GM10266 (cell line): ENCODE measurements at regions not wholly inside any gene's neighbourhood (a gene's known extent, or its start where the extent isn't known, plus 50 kb on each side); places are given as distances from the start of the nearest gene placed in this dataset.
"Not testable (repeated sequence)": the region's sequence is repeated elsewhere in the genome, so short reads cannot be mapped to it uniquely, and the experiment has no call there.

Experiments used
- DNase-seq: peaks from one replicate; pipeline ENCODE4 v3.0.0; 2012; ENCODE audit errors: extremely low spot score
- TF ChIP-seq, protein P1 (sequence below): IDR thresholded peaks from 2 replicates; pipeline ENCODE4 v1.5.1; 2012; ENCODE audit warnings: mild to moderate bottlenecking, low read depth; ENCODE audit not compliant: control insufficient read depth, insufficient read depth; ENCODE audit errors: missing control alignments

DNA sequence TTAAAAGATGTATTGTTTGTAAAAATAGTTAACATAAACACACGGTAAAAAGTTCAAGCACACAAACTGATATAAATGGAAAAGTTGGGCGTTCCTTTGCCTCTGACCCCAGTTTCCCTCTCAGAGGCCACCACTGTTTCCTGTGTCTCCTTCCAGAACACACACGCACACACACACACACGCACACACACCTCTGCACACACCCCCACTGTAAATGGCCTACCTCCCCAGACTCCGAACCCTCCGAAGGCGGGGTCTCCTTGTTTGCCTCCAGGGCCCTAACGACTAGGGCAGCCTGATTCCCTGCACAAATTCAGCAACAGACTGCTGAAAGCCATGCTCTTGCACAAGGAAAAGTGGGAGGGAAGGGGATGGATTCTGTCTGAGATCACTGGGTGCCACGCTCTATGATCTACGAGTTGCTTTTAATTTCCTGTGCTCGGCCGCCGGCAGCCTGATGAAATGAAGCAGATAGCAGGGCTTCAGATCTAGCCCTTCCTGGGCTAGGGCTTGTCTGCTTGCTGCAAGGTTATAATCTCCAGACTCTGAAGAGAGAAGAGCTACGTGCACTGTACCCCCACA is 184.0 kb upstream of the IL12B start:
- TF ChIP-seq, protein P1, sequence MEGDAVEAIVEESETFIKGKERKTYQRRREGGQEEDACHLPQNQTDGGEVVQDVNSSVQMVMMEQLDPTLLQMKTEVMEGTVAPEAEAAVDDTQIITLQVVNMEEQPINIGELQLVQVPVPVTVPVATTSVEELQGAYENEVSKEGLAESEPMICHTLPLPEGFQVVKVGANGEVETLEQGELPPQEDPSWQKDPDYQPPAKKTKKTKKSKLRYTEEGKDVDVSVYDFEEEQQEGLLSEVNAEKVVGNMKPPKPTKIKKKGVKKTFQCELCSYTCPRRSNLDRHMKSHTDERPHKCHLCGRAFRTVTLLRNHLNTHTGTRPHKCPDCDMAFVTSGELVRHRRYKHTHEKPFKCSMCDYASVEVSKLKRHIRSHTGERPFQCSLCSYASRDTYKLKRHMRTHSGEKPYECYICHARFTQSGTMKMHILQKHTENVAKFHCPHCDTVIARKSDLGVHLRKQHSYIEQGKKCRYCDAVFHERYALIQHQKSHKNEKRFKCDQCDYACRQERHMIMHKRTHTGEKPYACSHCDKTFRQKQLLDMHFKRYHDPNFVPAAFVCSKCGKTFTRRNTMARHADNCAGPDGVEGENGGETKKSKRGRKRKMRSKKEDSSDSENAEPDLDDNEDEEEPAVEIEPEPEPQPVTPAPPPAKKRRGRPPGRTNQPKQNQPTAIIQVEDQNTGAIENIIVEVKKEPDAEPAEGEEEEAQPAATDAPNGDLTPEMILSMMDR = no peak
- no peak for DNase-seq

DNA sequence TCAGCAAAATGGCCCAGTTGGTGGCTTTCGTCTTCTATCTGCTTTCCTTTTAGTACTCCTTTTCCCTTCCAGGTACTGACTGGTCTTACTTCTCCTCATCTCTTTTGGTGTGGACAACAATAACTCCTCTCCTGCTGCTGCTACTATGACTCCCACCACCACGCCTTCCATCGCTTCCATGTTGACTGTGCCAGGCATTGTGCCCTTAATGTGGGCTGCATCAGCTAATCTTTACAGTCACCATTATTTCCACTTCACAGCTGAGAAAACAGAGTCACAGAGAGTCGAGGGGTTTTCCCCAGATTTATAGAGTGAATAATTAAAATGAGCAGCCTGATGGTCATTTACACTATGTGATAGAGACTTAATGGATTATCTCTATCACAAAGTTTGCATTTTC is 184.9 kb upstream of the IL12B start:
- DNase-seq = no peak
- TF ChIP-seq, protein P1 = no peak

DNA sequence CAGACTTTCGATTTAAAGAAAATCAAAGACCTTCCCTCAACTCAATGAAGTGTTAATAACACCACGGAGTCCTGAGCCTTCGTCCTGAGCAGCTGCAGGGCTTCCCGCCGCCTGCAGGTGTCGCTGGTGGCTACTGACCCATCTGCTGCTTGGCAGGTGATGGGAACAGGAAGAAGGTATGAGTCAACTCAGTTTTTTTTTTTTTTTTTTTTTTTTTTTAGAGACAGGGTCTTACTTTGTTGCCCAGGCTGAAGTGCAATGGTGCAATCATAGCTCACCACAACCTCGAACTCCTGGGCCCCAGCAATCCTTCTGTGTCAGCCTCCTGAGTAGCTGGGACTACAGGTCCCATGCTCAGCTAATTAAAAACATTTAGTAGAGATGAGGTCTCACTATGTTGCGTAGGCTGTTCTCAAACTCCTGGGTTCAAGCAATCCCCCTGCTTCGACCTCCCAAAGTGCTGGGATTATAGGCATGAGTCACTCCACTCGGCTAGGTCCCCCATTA is 185.7 kb upstream of the IL12B start:
- peak; percentile 66 for DNase-seq
- TF ChIP-seq, protein P1 = peak; percentile 84

DNA sequence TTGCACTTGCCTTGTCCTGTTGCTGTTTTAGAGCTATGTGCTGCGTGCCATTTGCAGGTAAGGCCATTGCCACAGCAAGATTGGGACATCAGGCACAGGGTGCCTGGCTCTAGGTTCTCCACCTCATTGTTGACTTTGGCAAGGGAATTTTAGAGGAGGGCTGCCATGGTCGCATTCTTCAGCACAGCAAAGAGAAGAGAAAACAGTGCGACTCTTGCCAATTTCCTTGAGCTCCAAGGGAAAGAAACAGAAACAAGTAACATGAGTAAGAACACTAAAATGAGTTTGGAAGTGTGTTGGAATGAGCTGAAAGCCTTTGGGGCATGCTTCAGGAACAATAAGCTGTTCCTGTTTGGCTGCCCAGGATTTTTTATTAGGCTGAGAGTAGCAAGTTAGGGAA is 188.1 kb upstream of the IL12B start:
- no peak for DNase-seq
- TF ChIP-seq, protein P1 = no peak

DNA sequence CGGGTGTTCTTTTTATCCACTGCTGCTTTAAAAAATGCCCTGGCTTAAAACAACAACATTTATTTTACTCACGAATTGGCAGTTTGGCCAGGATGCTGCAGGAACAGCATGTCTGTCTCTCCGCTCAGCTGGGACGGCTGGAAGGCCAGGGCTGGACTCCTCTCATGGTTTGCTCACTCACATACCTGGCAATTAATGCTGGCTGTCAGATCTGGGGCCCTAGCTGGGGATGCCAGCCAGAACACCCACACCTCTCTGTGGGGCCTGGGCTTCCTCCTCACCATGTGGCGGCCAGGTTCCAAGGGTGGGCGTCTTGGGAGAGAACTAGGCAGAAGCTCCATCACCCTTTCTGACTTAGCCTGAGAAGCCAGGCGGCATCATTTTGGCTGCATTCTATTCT is 189.1 kb upstream of the IL12B start:
- TF ChIP-seq, protein P1 = no peak
- no peak for DNase-seq

DNA sequence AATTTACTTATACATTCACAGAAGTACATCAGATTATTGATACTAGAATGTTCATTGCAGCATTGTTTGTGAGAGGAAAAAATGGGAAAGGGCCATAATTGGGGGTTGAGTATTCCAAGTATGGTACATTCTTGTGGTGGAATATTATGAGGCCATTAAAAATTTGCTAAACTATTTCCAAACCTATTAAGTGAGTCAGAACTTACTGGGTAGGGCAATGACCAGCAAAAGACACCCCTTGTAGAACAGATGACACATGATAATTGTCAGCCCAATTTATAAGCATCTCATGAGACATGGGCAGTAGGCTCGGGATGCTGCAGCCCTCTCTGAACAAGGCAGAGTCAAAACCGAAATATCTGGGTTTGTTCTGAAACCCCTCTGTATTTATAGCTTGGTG is 192.6 kb upstream of the IL12B start:
- DNase-seq = no peak
- TF ChIP-seq, protein P1 = no peak

DNA sequence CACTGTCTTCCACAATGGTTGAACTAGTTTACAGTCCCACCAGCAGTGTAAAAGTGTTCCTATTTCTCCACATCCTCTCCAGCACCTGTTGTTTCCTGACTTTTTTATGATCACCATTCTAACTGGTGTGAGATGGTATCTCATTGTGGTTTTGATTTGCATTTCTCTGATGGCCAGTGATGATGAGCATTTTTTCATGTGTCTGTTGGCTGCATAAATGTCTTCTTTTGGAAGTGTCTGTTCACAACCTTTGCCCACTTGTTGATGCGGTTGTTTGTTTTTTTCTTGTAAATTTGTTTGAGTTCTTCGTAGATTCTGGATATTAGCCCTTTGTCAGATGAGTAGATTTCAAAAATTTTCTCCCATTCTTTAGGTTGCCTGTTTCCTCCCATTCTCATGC is 194.0 kb upstream of the IL12B start:
- not testable (repeated sequence) for DNase-seq

DNA sequence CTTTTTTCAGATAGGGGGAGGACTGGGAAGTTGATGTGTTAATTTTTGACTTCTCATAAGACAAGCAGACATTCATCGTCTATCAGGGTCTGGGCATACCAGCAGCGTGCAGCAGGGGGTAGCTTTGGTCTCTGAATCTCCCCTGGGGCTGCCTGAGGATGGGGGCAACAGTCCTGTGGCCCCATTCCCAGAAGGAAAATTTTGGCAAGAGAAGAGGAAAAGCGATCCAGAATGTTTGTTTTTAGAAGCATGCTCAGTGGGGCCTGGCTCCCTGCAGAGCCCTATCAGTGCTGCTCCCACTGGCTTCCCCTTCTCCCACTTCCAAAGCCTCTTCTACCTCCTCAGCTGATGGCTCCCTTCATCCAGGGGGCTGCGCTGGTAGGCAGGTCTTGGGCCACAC is 194.8 kb upstream of the IL12B start:
- no peak for DNase-seq
- TF ChIP-seq, protein P1 = no peak
